Tibial nerve (tissue), 4 donors: ENCODE measurements at regions not wholly inside any gene's neighbourhood (a gene's known extent, or its start where the extent isn't known, plus 50 kb on each side); places are given as distances from the start of the nearest gene placed in this dataset.

Source experiments
- CTCF ChIP-seq, 5 experiments: fragments of 200-600 bp in 3 of 5; fragments of 450-650 bp in 2 of 5; sonication (generic) in 3 of 5; IDR thresholded peaks; one replicate each; pipeline ENCODE4 v1.5.1; 2016 to 2019; ENCODE audit warnings: antibody characterized with exemption in 5 of 5, mild to moderate bottlenecking in 3 of 5, moderate library complexity in 2 of 5
- EP300 ChIP-seq, 2 donors: sonication (generic); formaldehyde crosslinking; IDR thresholded peaks; one replicate each; pipeline ENCODE4 v1.6.1; 2017; ENCODE audit warnings: antibody characterized with exemption in 2 of 2, mild to moderate bottlenecking in 1 of 2
- POLR2A ChIP-seq, 2 donors: fragments of 450-650 bp; IDR thresholded peaks; one replicate each; pipeline ENCODE4 v1.6.1; 2017; ENCODE audit warnings: antibody characterized with exemption in 2 of 2, mild to moderate bottlenecking in 2 of 2, moderate library complexity in 2 of 2

GRCh38 chr22:35155403-35156025, 89.6 kb downstream of the ISX start:
- TF ChIP-seq CTCF (IDR thresholded peaks at IDR 0.05) (no peak), POLR2A (IDR thresholded peaks at IDR 0.05) (no peak), EP300 (IDR thresholded peaks at IDR 0.05) (no peak)
